NB4 (cell line): ENCODE measurements at regions not wholly inside any gene's neighbourhood (a gene's known extent, or its start where the extent isn't known, plus 50 kb on each side); places are given as distances from the start of the nearest gene placed in this dataset.

Experiments
- DNase-seq: peaks from one replicate; pipeline ENCODE4 v3.0.0; 2010; ENCODE audit warnings: low read depth
- H3K4me3 ChIP-seq: one replicate; pipeline ENCODE4 v1.5.1; 2011; ENCODE audit warnings: mild to moderate bottlenecking, low read depth, low read length, moderate library complexity
- MYC ChIP-seq: IDR thresholded peaks from 2 replicates; pipeline ENCODE4 v1.6.1; 2011; ENCODE audit warnings: low read depth, low read length
- POLR2A ChIP-seq: IDR thresholded peaks from 2 replicates; pipeline ENCODE4 v1.6.1; 2011; ENCODE audit warnings: mild to moderate bottlenecking; ENCODE audit not compliant: insufficient read length; ENCODE audit errors: extremely low read depth
- TF ChIP-seq, protein P1 (sequence below): IDR thresholded peaks from 2 replicates; pipeline ENCODE4 v1.6.1; 2011; ENCODE audit warnings: low read depth, low read length
- TF ChIP-seq, protein P2 (sequence below): IDR thresholded peaks from one replicate; pipeline ENCODE4 v1.5.1; 2012; ENCODE audit warnings: low read depth, low read length

- TF ChIP-seq POLR2A: no peak
- TF ChIP-seq, protein P1, sequence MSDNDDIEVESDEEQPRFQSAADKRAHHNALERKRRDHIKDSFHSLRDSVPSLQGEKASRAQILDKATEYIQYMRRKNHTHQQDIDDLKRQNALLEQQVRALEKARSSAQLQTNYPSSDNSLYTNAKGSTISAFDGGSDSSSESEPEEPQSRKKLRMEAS: no peak
- TF ChIP-seq, protein P2, sequence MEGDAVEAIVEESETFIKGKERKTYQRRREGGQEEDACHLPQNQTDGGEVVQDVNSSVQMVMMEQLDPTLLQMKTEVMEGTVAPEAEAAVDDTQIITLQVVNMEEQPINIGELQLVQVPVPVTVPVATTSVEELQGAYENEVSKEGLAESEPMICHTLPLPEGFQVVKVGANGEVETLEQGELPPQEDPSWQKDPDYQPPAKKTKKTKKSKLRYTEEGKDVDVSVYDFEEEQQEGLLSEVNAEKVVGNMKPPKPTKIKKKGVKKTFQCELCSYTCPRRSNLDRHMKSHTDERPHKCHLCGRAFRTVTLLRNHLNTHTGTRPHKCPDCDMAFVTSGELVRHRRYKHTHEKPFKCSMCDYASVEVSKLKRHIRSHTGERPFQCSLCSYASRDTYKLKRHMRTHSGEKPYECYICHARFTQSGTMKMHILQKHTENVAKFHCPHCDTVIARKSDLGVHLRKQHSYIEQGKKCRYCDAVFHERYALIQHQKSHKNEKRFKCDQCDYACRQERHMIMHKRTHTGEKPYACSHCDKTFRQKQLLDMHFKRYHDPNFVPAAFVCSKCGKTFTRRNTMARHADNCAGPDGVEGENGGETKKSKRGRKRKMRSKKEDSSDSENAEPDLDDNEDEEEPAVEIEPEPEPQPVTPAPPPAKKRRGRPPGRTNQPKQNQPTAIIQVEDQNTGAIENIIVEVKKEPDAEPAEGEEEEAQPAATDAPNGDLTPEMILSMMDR: no peak
- no peak for TF ChIP-seq MYC
- no peak for DNase-seq
- no peak overlapping the region for H3K4me3 ChIP-seq
Observed at GRCh38 chr2:196487417-196487816, 152.1 kb upstream of the CCDC150 start.

DNA sequence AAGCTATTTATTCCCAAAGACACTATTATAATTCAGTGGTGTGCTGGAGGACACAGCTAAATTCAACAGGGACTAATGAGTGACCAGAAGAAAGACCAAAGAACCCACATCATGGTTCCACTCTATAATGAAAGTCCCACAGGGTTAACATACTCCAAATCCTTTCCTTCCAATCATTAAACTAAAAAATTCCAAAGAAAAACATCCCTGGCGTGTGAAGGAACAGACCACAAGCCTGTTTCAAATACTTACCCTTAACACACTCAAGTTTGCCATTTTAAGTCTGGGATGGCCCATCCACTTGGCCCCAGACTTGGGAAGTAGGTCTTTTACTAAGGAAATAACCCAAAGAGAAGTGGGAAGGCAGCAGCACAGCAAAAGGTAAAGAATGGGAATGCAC, 150.1 kb upstream of the CCDC150 start:
- H3K4me3 ChIP-seq: no peak overlapping the region
- DNase-seq: no peak
- no peak for TF ChIP-seq MYC
- TF ChIP-seq POLR2A: no peak
- TF ChIP-seq, protein P1: no peak
- TF ChIP-seq, protein P2: no peak

GRCh38 chr2:196492946-196493345, 146.6 kb upstream of the CCDC150 start:
- TF ChIP-seq, protein P1: no peak
- TF ChIP-seq, protein P2: no peak
- TF ChIP-seq POLR2A (no peak), MYC (no peak)
- no peak for DNase-seq
- H3K4me3 ChIP-seq: no peak overlapping the region

DNA sequence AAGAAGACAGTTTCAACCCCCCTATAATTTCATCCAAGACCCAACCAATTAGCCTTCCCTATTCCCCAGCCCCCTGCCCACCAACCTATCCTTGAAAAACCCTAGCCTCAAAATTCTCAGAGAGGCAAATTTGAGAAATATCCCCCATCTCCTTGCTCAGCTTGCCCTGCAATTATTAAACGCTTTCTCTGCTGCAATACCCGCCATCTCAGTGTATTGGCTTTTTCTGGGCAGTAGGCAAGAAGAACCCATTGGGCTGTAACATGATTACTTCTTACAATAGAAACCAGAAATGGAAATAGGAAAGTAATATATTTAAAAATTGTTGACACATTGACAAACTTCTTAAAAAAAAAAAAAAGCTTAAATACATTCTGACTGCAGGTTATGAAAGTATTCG, 140.6 kb upstream of the CCDC150 start:
- DNase-seq: no peak
- TF ChIP-seq POLR2A: no peak
- TF ChIP-seq, protein P2: no peak
- TF ChIP-seq, protein P1: no peak
- no peak for TF ChIP-seq MYC
- H3K4me3 ChIP-seq: no peak overlapping the region

- no peak overlapping the region for H3K4me3 ChIP-seq
- TF ChIP-seq POLR2A (no peak), MYC (no peak)
- TF ChIP-seq, protein P2: no peak
- TF ChIP-seq, protein P1: no peak
- DNase-seq: no peak
Observed at GRCh38 chr2:196499686-196500085, 139.8 kb upstream of the CCDC150 start.
